HepG2 (cell line): ENCODE measurements at regions not wholly inside any gene's neighbourhood (a gene's known extent, or its start where the extent isn't known, plus 50 kb on each side); places are given as distances from the start of the nearest gene placed in this dataset.

ENCODE experiments used
- ATAC-seq: fragments of 200-7000 bp; cut with Tn5 transposase; 3 replicates; pipeline ENCODE4 v1.9.1; 2020; ENCODE audit warnings: mild to moderate bottlenecking, moderate library complexity
- BruUV-seq: library from RNA; stranded (reverse); fragments of 400-500 nt; replicated peaks from 2 replicates; lab custom pipeline; 2021; lab: Mats Ljungman, UMichigan
- CTCF ChIA-PET: fragments of 300-600 bp; formaldehyde crosslinking; extraction: SDS; loops from one replicate; lab custom pipeline; 2021; ENCODE audit warnings: low total read pairs, inconsistent platforms, low intra/inter-chr PET ratio; lab: Yijun Ruan, JAX
- POLR2A ChIA-PET: fragments of 350-600 bp; sonication (Branson Sonifier 250); formaldehyde crosslinking; loops from one replicate; lab custom pipeline; 2020; ENCODE audit warnings: antibody characterized with exemption, inconsistent platforms; lab: Yijun Ruan, JAX
- DNase-seq: peaks from one replicate; pipeline ENCODE4 v3.0.0-alpha.2; 2015; ENCODE audit warnings: low spot score
- FAIRE-seq: peaks from 3 replicates; lab custom pipeline; 2011; peaks lifted over from hg19 to GRCh38; lab: Jason Lieb, UNC
- H2AFZ ChIP-seq: one replicate; pipeline ENCODE4 v1.6.1; 2011; ENCODE audit warnings: low read length, inconsistent platforms
- H3K27ac ChIP-seq: fragments of 300-600 bp; 3 replicates; pipeline ENCODE4 v1.8.0; 2011; ENCODE audit warnings: mixed run types, mild to moderate bottlenecking, mixed read lengths, low read length, inconsistent platforms; ENCODE audit not compliant: insufficient read depth; ENCODE audit errors: extremely low read length
- H3K27me3 ChIP-seq, 2 experiments: fragments of 200-600 bp in 1 of 2; 2 replicates in 1 of 2; 3 replicates in 1 of 2; pipeline versions ENCODE4 v1.6.0 to v1.8.0; 2011; ENCODE audit warnings: low read length in 2 of 2, mild to moderate bottlenecking in 2 of 2, moderate library complexity in 2 of 2, inconsistent platforms in 1 of 2; ENCODE audit not compliant: insufficient read depth in 2 of 2, control insufficient read depth in 1 of 2
- H3K36me3 ChIP-seq, 2 experiments: fragments of 200-600 bp in 1 of 2; replicated peaks in 1 of 2; 2 replicates in 1 of 2; 3 replicates in 1 of 2; pipeline versions ENCODE4 v1.5.1 to v1.8.0; 2011; ENCODE audit warnings: low read length in 2 of 2, inconsistent platforms in 1 of 2; ENCODE audit not compliant: insufficient read depth in 2 of 2, control insufficient read depth in 1 of 2
- H3K4me1 ChIP-seq: 2 replicates; pipeline ENCODE4 v1.5.1; 2012; ENCODE audit warnings: low read length, inconsistent platforms; ENCODE audit not compliant: insufficient read depth
- H3K4me2 ChIP-seq: 2 replicates; pipeline ENCODE4 v1.6.0; 2011; ENCODE audit warnings: low read depth, low read length, inconsistent platforms
- H3K4me3 ChIP-seq, 3 experiments: fragments of 200-600 bp in 1 of 3; sonication (generic), shearing (Covaris generic) in 1 of 3; replicated peaks in 1 of 3; 2 replicates each; pipeline ENCODE4 v1.5.1; 2011 to 2016; ENCODE audit warnings: low read length in 3 of 3, inconsistent platforms in 2 of 3, low read depth in 2 of 3, mild to moderate bottlenecking in 2 of 3, control low read depth in 1 of 3, mixed read lengths in 1 of 3; ENCODE audit not compliant: insufficient read depth in 1 of 3
- H3K79me2 ChIP-seq: one replicate; pipeline ENCODE4 v1.6.1; 2011; ENCODE audit warnings: low read length, inconsistent platforms; ENCODE audit not compliant: insufficient read depth
- H3K9ac ChIP-seq: 2 replicates; pipeline ENCODE4 v1.6.0; 2011; ENCODE audit warnings: mild to moderate bottlenecking, low read depth, low read length, inconsistent platforms; ENCODE audit not compliant: insufficient read depth
- H3K9me3 ChIP-seq: 2 replicates; pipeline ENCODE4 v1.5.1; 2012; ENCODE audit warnings: mild to moderate bottlenecking, low read length
- H4K20me1 ChIP-seq: 2 replicates; pipeline ENCODE4 v1.6.0; 2011; ENCODE audit warnings: inconsistent platforms, mild to moderate bottlenecking, low read length, moderate library complexity; ENCODE audit not compliant: insufficient read depth
- CREM ChIP-seq, 2 experiments: sonication (generic) in 1 of 2; formaldehyde crosslinking in 1 of 2; IDR thresholded peaks; 2 replicates each; pipeline versions ENCODE4 v1.4.0 to v1.6.1; 2016 to 2020; ENCODE audit warnings: antibody characterized with exemption in 1 of 2, mild to moderate bottlenecking in 1 of 2, missing genetic modification reagents in 1 of 2
- E2F1 ChIP-seq: sonication (generic); formaldehyde crosslinking; IDR thresholded peaks from 2 replicates; pipeline ENCODE4 v1.5.0; 2020; ENCODE audit warnings: missing genetic modification reagents
- PAXIP1 ChIP-seq: sonication (generic); formaldehyde crosslinking; conservative IDR thresholded peaks from 2 replicates; pipeline ENCODE4 v1.4.0; 2020; ENCODE audit warnings: mild to moderate bottlenecking, missing genetic modification reagents, moderate library complexity
- REPIN1 ChIP-seq: sonication (generic); formaldehyde crosslinking; IDR thresholded peaks from 2 replicates; pipeline ENCODE4 v1.8.0; 2022; ENCODE audit warnings: missing genetic modification reagents, low read depth, mild to moderate bottlenecking, borderline replicate concordance
- SP2 ChIP-seq: sonication (generic); formaldehyde crosslinking; IDR thresholded peaks from 2 replicates; pipeline ENCODE4 v1.5.1; 2020; ENCODE audit warnings: mild to moderate bottlenecking, missing genetic modification reagents
- TBX3 ChIP-seq: fragments of 450-650 bp; IDR thresholded peaks from 2 replicates; pipeline ENCODE4 v1.6.1; 2017; ENCODE audit warnings: antibody characterized with exemption, mild to moderate bottlenecking, inconsistent platforms, borderline replicate concordance
- TEAD3 ChIP-seq: optimal IDR thresholded peaks from 2 replicates; pipeline ENCODE3; 2016; ENCODE audit warnings: borderline replicate concordance
- THAP9 ChIP-seq: sonication (generic); formaldehyde crosslinking; IDR thresholded peaks from 2 replicates; pipeline ENCODE4; 2020; ENCODE audit warnings: missing genetic modification reagents, mild to moderate bottlenecking, borderline replicate concordance
- ZBTB3 ChIP-seq: sonication (generic); formaldehyde crosslinking; IDR thresholded peaks from 2 replicates; pipeline ENCODE4 v1.4.0; 2020; ENCODE audit warnings: low read depth, mild to moderate bottlenecking, moderate library complexity, missing genetic modification reagents, borderline replicate concordance
- ZFP62 ChIP-seq: sonication (generic); formaldehyde crosslinking; IDR thresholded peaks from 2 replicates; pipeline ENCODE4 v1.4.0; 2020; ENCODE audit warnings: missing genetic modification reagents
- ZNF782 ChIP-seq: sonication (generic); formaldehyde crosslinking; IDR thresholded peaks from 2 replicates; pipeline ENCODE4 v1.4.0; 2020; ENCODE audit warnings: missing genetic modification reagents, mild to moderate bottlenecking, borderline replicate concordance
- WGBS: methylation state at CpG from one replicate; pipeline ENCODE4 v1.1.6; 2017; ENCODE audit warnings: low lambda C conversion rate; 5-methylcytosine and 5-hydroxymethylcytosine counted together
- in situ Hi-C: cut with HindIII; loops from 2 replicates; pipeline ENCODE4 v1.10.0; 2017; ENCODE audit warnings: low pct_unique_long_range_greater_than_20kb; ENCODE audit not compliant: extremely low pct_ligation_motif_present
- intact Hi-C: fragments of 100-400 bp; cut with micrococcal nuclease; formaldehyde crosslinking; loops from one replicate; pipeline ENCODE4 v1.10.0; 2022; ENCODE audit not compliant: unreplicated experiment

- TF ChIP-seq ZNF782 (no peak), TBX3 (no peak), ZBTB3 (CRISPR knock-in tag) (no peak), THAP9 (CRISPR knock-in tag) (no peak), E2F1 (no peak), ZFP62 (no peak)
Observed at GRCh38 chr5:40030661-40031060, 605.9 kb upstream of the DAB2 start (continued).

- H3K27me3 ChIP-seq, result no peaks in the 10 kb centered on the region
- BruUV-seq, result no TSS peak
- WGBS, result 54% methylated on average over 5 of the region's 5 CpGs
- H3K4me1 ChIP-seq, result no peaks in the 10 kb centered on the region
- H2AFZ ChIP-seq, result no peak overlapping the region
- no peak for FAIRE-seq
- in situ Hi-C loops, result no loop called here
- TF ChIP-seq PAXIP1 (no peak), CREM (IDR thresholded peaks at IDR 0.05) (no peak), CREM (CRISPR knock-in tag; IDR thresholded peaks at IDR 0.05) (no peak), REPIN1 (CRISPR knock-in tag) (no peak), TEAD3 (CRISPR knock-in tag) (no peak), SP2 (CRISPR knock-in tag) (no peak)
- H4K20me1 ChIP-seq, result no peaks in the 10 kb centered on the region
- intact Hi-C loops, result no loop called here
- ChIA-PET POLR2A (no interaction called here), CTCF (no interaction called here)
- H3K27ac ChIP-seq, result no peak overlapping the region
- H3K9ac ChIP-seq, result no peak overlapping the region
- DNase-seq, result no peak
- H3K4me3 ChIP-seq, result no peak overlapping the region
- peaks cover 6% of the 10 kb centered on the region; the same call in 1 of the 2 replicates for H3K9me3 ChIP-seq
- no peak for ATAC-seq
- no peaks in the 10 kb centered on the region for H3K79me2 ChIP-seq
- H3K36me3 ChIP-seq, result no peaks in the 10 kb centered on the region
- H3K4me2 ChIP-seq, result no peak overlapping the region
Observed at GRCh38 chr5:40029711-40030495, 605.1 kb upstream of the DAB2 start.
